Stimulated activated naive CD8-positive, alpha-beta T cell treated with anti-CD3 and anti-CD28 coated beads, Interleukin-15, Interleukin-2, amounts not matched to agents 100 ng/mL and 50 ng/mL, for 24 hours (primary cell): ENCODE measurements at regions not wholly inside any gene's neighbourhood (a gene's known extent, or its start where the extent isn't known, plus 50 kb on each side); places are given as distances from the start of the nearest gene placed in this dataset.
"Not testable (repeated sequence)": the region's sequence is repeated elsewhere in the genome, so short reads cannot be mapped to it uniquely, and the experiment has no call there.

ENCODE experiments used
- H3K27ac Mint-ChIP-seq: one replicate; pipeline ENCODE4 v1.8.0; 2021; ENCODE audit warnings: mild to moderate bottlenecking, mixed read lengths
- H3K27me3 Mint-ChIP-seq: one replicate; pipeline ENCODE4 v1.8.0; 2021; ENCODE audit warnings: mixed read lengths
- H3K36me3 Mint-ChIP-seq: one replicate; pipeline ENCODE4 v1.8.0; 2021; ENCODE audit warnings: low read depth, mixed read lengths
- H3K4me1 Mint-ChIP-seq: one replicate; pipeline ENCODE4 v1.8.0; 2021; ENCODE audit warnings: low read depth, mixed read lengths
- H3K4me3 Mint-ChIP-seq: one replicate; pipeline ENCODE4 v1.8.0; 2021; ENCODE audit warnings: mild to moderate bottlenecking, mixed read lengths
- H3K9me3 Mint-ChIP-seq: one replicate; pipeline ENCODE4 v1.8.0; 2021; ENCODE audit warnings: mixed read lengths

DNA sequence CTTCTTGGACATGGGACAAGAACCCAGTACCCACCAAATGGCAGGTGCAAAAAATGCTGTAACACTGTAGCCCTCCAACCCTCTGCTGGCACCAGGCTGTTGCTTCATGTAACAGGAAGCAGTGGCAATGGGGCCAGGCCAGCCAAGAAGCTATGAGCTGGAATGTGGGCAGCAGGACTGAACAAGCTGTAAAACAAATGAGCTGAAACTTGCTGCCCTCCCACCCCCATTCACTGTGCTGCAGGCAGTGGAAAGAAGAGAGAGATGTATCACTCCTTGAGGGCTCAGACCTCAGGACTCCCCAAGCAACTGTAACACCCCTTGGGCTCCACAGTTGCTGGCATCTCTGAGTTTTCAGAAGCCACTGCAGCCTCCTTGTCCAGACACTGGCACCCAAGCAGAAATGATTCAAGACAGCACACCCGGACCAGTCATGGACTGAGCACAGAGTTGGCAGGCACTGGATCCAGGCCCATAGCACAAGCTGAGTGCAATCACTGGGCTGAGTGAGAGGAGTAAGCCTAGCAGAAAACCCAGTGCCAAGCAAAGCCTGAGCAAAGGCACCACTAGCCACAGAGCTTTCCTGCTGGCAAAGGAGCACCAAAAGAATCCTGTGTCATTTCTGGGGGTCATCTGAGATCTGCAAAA, 321.4 kb upstream of the CXADR start:
- no peak overlapping the region for H3K27ac Mint-ChIP-seq
- no peaks in the 10 kb centered on the region for H3K36me3 Mint-ChIP-seq
- H3K4me3 Mint-ChIP-seq: no peak overlapping the region
- no peaks in the 10 kb centered on the region for H3K4me1 Mint-ChIP-seq
- H3K27me3 Mint-ChIP-seq: no peaks in the 10 kb centered on the region
- H3K9me3 Mint-ChIP-seq: peaks cover 16% of the 10 kb centered on the region

DNA sequence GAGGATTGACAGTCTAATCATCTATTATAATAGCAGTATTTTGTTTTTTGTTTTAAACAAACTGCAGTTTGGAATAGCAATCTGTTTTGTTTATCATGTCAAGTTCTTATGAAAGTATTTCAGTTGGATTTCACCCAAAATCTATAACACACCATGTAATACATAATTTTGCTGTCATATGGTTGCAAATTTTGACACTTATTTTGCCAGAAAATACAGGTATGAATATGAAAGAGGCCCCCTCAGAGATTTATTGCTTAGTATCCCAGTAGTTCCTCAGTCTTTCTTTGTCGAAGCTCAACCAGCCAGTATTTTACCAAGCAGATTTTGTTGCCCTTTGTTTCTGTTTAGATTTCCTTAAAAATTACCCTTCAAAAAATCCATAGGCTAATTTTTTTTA, 317.5 kb upstream of the CXADR start:
- no peak overlapping the region for H3K4me3 Mint-ChIP-seq
- H3K36me3 Mint-ChIP-seq: no peaks in the 10 kb centered on the region
- H3K9me3 Mint-ChIP-seq: peaks cover 31% of the 10 kb centered on the region
- no peaks in the 10 kb centered on the region for H3K4me1 Mint-ChIP-seq
- H3K27ac Mint-ChIP-seq: no peak overlapping the region
- no peaks in the 10 kb centered on the region for H3K27me3 Mint-ChIP-seq

GRCh38 chr21:17195976-17196375, 316.9 kb upstream of the CXADR start:
- Mint-ChIP-seq H3K27me3 (no peaks in the 10 kb centered on the region), H3K9me3 (peaks cover 34% of the 10 kb centered on the region), H3K36me3 (no peaks in the 10 kb centered on the region), H3K4me3 (no peak overlapping the region), H3K27ac (no peak overlapping the region), H3K4me1 (no peaks in the 10 kb centered on the region)

DNA sequence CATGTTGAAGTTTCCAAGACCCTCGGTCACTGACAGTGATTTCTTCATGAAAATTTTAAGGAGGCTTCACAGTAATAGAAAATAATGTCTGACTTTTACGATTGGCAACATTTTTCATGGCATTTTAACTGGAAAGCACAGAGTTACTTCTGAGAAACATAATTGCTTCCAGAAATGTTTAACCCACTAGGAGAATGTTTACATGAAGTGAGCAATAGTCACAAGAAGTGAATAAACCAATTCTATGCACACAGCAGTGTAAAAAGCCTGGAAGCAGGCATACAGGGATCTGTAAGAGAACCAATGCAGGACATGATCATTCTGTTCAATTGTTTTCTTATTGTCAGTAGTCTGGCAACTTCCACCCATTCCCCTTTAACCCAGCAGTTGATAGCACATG, 316.2 kb upstream of the CXADR start:
- H3K36me3 Mint-ChIP-seq: no peaks in the 10 kb centered on the region
- no peaks in the 10 kb centered on the region for H3K4me1 Mint-ChIP-seq
- no peak overlapping the region for H3K27ac Mint-ChIP-seq
- H3K4me3 Mint-ChIP-seq: no peak overlapping the region
- peaks cover 38% of the 10 kb centered on the region for H3K9me3 Mint-ChIP-seq
- no peaks in the 10 kb centered on the region for H3K27me3 Mint-ChIP-seq

DNA sequence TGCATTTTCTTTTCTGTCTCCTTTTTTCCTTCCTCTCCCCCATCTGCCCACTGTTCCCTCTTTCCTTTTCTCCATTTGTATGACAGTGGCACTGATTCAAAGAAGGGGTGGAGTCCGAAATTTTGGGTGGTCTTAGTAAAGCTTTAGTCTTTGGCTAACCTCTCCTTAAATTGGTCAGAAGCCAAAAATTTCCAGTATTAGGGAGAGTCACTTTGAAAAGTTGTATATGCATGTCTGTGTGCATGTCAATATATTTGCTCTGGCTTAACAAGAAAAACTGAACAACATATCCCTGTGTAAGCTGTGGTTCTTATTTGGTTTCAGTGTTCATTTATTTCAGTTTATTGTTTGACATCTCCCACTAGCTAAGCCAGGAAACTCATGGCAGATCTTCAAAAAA, 314.8 kb upstream of the CXADR start:
- H3K4me3 Mint-ChIP-seq: no peak overlapping the region
- H3K27ac Mint-ChIP-seq: no peak overlapping the region
- H3K4me1 Mint-ChIP-seq: no peaks in the 10 kb centered on the region
- H3K36me3 Mint-ChIP-seq: no peaks in the 10 kb centered on the region
- H3K27me3 Mint-ChIP-seq: no peaks in the 10 kb centered on the region
- H3K9me3 Mint-ChIP-seq: peaks cover 35% of the 10 kb centered on the region

DNA sequence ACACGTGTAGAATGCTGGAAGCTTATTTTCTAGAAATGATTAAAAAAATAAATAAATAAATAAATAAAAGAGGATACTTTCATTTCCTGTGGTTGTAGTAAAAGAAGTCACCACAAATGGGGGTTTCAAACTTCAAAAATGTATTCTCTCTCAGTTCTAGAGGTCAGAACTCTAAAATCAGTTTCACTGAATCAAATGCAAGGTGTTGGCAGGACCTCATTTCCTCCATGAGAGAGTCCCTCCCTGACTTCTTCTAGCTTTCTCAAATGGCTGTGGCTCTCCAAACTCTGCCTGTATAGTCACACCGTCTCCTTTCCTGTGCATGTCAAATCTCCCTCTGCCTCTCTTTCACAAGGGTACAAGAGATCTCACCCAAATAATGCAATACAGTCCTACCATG, 312.6 kb upstream of the CXADR start:
- H3K36me3 Mint-ChIP-seq: no peaks in the 10 kb centered on the region
- H3K27ac Mint-ChIP-seq: no peak overlapping the region
- H3K4me3 Mint-ChIP-seq: no peak overlapping the region
- no peaks in the 10 kb centered on the region for H3K4me1 Mint-ChIP-seq
- no peaks in the 10 kb centered on the region for H3K27me3 Mint-ChIP-seq
- peaks cover 33% of the 10 kb centered on the region for H3K9me3 Mint-ChIP-seq

DNA sequence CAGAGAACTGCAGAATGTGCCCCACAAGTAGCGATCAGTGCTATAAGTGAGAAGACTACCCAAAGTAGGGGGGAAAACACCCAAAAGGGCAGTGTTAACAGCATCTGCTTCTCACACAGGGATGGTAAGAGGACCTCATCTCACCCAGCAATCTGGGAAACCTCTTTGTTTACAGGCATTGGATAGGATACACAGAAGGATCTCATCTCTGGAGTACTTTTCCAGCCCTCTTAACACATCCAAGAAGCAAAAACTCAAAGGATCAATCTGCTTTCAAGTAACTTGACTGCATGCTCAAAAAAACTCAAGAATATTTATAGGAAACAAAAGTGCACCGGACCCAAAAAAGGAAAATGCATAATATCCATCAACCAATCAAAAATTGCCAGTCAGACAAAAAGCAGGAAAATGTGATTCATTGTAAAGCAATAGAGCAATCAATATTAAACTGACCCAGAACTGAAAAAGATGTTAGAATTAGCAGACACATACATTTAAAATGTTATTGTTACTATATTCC, 311.0 kb upstream of the CXADR start:
- Mint-ChIP-seq H3K27ac (no peak overlapping the region), H3K4me1 (no peaks in the 10 kb centered on the region), H3K4me3 (no peak overlapping the region), H3K9me3 (peaks cover 27% of the 10 kb centered on the region), H3K36me3 (no peaks in the 10 kb centered on the region), H3K27me3 (no peaks in the 10 kb centered on the region)

DNA sequence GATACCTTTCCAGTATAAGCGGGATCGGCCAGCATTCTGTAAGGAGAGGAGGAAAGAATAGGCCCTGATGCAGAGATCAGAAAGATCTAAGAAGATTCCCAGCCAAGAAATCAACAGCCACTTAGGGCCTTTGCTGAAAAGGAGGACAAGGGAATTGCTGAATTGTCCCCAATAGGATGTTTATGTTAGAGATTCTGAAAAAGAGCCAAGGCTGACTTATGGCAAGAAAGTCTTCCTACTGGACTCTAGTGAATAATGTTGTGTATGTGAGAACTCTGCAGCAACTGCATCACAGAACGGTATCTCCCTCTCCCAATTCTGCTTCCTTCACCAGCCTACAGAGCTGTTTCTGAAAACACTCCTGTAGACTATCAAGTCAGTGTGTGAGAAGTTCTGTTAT, 298.0 kb upstream of the CXADR start:
- no peaks in the 10 kb centered on the region for H3K27me3 Mint-ChIP-seq
- H3K4me1 Mint-ChIP-seq: no peaks in the 10 kb centered on the region
- H3K27ac Mint-ChIP-seq: no peak overlapping the region
- no peak overlapping the region for H3K4me3 Mint-ChIP-seq
- H3K9me3 Mint-ChIP-seq: peaks cover 5% of the 10 kb centered on the region
- no peaks in the 10 kb centered on the region for H3K36me3 Mint-ChIP-seq

GRCh38 chr21:17219050-17219449, 293.8 kb upstream of the CXADR start:
- H3K4me3 Mint-ChIP-seq, H3K36me3 Mint-ChIP-seq, H3K4me1 Mint-ChIP-seq, H3K9me3 Mint-ChIP-seq, H3K27ac Mint-ChIP-seq, H3K27me3 Mint-ChIP-seq: not testable (repeated sequence)

GRCh38 chr21:17231124-17231523, 281.7 kb upstream of the CXADR start:
- H3K36me3 Mint-ChIP-seq: no peaks in the 10 kb centered on the region
- peaks cover 23% of the 10 kb centered on the region for H3K9me3 Mint-ChIP-seq
- no peaks in the 10 kb centered on the region for H3K4me1 Mint-ChIP-seq
- H3K27me3 Mint-ChIP-seq: no peaks in the 10 kb centered on the region
- H3K27ac Mint-ChIP-seq: no peak overlapping the region
- no peak overlapping the region for H3K4me3 Mint-ChIP-seq

- no peaks in the 10 kb centered on the region for H3K36me3 Mint-ChIP-seq
- no peaks in the 10 kb centered on the region for H3K27me3 Mint-ChIP-seq
- peaks cover 28% of the 10 kb centered on the region for H3K9me3 Mint-ChIP-seq
- no peak overlapping the region for H3K4me3 Mint-ChIP-seq
- H3K27ac Mint-ChIP-seq: no peak overlapping the region
- no peaks in the 10 kb centered on the region for H3K4me1 Mint-ChIP-seq
Observed at GRCh38 chr21:17231771-17232170, 281.1 kb upstream of the CXADR start.

DNA sequence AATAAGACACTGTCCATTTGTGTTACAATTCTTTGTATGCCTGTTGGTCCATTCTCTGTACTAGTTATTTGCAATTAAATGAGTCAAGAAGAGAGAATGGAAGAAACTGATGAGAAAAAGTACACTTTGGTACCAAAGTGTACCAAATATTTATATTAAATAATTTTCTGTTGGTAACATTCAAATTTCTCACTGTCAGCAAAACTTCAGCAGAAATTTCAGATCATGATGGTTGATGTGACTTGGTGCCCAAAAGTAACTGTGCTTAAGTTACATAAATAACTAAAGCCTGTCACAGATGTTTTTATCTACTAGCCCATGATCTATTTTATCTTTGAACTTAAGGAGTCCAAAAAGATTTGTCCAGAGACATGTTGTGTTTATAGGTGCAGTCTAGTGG, 274.4 kb upstream of the CXADR start:
- Mint-ChIP-seq H3K27me3 (no peaks in the 10 kb centered on the region), H3K4me1 (no peaks in the 10 kb centered on the region), H3K36me3 (no peaks in the 10 kb centered on the region), H3K9me3 (peaks cover 21% of the 10 kb centered on the region), H3K4me3 (no peak overlapping the region), H3K27ac (no peak overlapping the region)

DNA sequence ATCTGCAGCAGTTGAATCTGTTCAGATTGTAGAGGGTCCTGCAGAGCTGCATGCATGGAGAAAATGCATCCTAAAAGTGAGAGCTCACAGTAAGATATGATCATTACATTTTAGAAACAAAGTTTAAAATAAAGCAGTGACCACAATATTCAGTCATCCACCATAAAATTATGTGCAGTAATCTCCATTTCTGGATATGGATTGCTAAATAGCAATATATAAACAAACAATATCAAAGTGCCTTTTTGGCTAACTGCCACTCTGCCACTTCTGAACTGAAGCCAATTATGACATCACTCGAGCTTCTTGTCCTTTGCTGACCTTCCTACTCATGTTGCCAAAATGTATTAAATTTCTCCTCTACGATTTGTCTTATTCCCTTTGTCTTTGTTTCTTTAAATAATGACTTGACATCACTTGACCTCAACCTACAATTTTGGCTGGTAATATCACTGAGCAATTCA, 262.0 kb upstream of the CXADR start:
- no peaks in the 10 kb centered on the region for H3K36me3 Mint-ChIP-seq
- no peaks in the 10 kb centered on the region for H3K4me1 Mint-ChIP-seq
- H3K27me3 Mint-ChIP-seq: no peaks in the 10 kb centered on the region
- no peak overlapping the region for H3K27ac Mint-ChIP-seq
- peaks cover 14% of the 10 kb centered on the region for H3K9me3 Mint-ChIP-seq
- H3K4me3 Mint-ChIP-seq: no peak overlapping the region

DNA sequence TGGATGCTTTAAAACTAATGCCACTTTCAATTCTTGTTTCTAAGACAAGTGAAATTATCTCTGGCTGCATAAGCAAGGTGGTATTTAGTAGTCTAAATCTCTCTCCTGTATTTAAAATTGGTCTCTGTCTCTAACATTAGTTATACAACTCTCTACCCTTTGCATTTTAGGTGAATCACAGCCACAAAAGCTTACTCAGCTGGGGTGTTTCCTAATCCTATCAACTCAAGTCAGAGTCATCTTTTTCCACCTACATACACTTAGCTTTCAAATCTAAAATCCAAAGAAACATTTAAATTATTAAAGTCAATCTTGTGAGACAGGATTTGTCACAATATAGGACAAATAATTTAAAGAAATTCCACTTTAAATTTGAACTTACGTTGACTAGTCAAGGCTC, 255.1 kb upstream of the CXADR start:
- H3K4me3 Mint-ChIP-seq: no peak overlapping the region
- H3K27me3 Mint-ChIP-seq: no peaks in the 10 kb centered on the region
- H3K36me3 Mint-ChIP-seq: no peaks in the 10 kb centered on the region
- H3K9me3 Mint-ChIP-seq: no peaks in the 10 kb centered on the region
- H3K27ac Mint-ChIP-seq: no peak overlapping the region
- H3K4me1 Mint-ChIP-seq: no peaks in the 10 kb centered on the region

- peaks cover 3% of the 10 kb centered on the region for H3K27me3 Mint-ChIP-seq
- no peaks in the 10 kb centered on the region for H3K9me3 Mint-ChIP-seq
- no peak overlapping the region for H3K4me3 Mint-ChIP-seq
- no peaks in the 10 kb centered on the region for H3K4me1 Mint-ChIP-seq
- H3K27ac Mint-ChIP-seq: no peak overlapping the region
- H3K36me3 Mint-ChIP-seq: no peaks in the 10 kb centered on the region
Observed at GRCh38 chr21:17264182-17264581, 248.7 kb upstream of the CXADR start.

DNA sequence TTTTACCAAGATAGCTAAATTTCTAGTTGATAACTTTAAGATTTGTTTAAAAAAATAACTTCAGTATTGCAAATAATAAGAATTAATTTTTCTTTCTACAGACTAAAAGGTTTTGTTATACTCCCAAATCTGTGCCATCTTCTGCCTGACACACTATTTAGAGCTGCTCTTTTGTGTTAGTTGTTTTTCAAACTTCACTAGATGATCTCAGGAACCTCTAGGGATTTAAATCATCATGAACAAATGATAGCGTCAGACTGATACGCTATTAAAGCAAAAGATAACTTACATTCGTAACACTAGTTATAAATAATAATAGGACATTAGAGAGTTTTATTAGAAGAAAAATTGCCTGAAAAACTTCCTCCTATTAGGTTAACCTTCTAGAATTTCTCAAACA, 243.1 kb upstream of the CXADR start:
- peaks cover 4% of the 10 kb centered on the region for H3K9me3 Mint-ChIP-seq
- H3K27ac Mint-ChIP-seq: no peak overlapping the region
- no peaks in the 10 kb centered on the region for H3K36me3 Mint-ChIP-seq
- H3K4me3 Mint-ChIP-seq: no peak overlapping the region
- peaks cover 3% of the 10 kb centered on the region for H3K27me3 Mint-ChIP-seq
- no peaks in the 10 kb centered on the region for H3K4me1 Mint-ChIP-seq
